ENCODE measurements at regions not wholly inside any gene's neighbourhood (a gene's known extent, or its start where the extent isn't known, plus 50 kb on each side); places are given as distances from the start of the nearest gene placed in this dataset.
"Not testable (repeated sequence)": the region's sequence is repeated elsewhere in the genome, so short reads cannot be mapped to it uniquely, and the experiment has no call there.

DNA sequence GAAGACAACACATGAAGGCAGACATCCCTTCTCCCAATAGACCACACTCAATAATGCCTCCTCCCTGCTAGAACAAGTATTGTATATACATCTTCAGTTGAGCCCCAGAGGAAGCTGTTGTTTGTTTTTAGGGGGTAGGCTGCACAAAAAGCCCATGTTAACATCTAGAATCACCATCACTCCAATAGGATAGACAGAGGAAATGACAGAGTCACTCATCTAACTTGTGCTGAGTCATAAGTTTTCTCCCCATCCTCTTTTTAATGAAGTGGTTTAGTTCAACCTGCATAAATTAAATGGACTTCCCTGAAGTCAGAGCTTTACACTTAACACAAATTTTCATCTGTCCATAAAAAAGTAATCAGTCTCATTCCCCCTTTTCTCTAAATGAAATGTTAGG, 122.9 kb upstream of the SPATA12 start:
- no peak overlapping the region for H3K4me3 ChIP-seq
- no peak overlapping the region for H3K27ac ChIP-seq
- peaks cover 0 to 13% (median 9%) of the 10 kb centered on the region in 8 donors for H3K9me3 ChIP-seq
- no peak for DNase-seq
- no peaks in the 10 kb centered on the region for H3K27me3 ChIP-seq (replicated peaks in 1 of 7)
- H3K4me1 ChIP-seq = no peaks in the 10 kb centered on the region
- no peaks in the 10 kb centered on the region for H3K36me3 ChIP-seq
- intact Hi-C loops (cut with DNase I; ENCODE audit: low total_unique reads) = no loop called here
- TF ChIP-seq, protein P1, sequence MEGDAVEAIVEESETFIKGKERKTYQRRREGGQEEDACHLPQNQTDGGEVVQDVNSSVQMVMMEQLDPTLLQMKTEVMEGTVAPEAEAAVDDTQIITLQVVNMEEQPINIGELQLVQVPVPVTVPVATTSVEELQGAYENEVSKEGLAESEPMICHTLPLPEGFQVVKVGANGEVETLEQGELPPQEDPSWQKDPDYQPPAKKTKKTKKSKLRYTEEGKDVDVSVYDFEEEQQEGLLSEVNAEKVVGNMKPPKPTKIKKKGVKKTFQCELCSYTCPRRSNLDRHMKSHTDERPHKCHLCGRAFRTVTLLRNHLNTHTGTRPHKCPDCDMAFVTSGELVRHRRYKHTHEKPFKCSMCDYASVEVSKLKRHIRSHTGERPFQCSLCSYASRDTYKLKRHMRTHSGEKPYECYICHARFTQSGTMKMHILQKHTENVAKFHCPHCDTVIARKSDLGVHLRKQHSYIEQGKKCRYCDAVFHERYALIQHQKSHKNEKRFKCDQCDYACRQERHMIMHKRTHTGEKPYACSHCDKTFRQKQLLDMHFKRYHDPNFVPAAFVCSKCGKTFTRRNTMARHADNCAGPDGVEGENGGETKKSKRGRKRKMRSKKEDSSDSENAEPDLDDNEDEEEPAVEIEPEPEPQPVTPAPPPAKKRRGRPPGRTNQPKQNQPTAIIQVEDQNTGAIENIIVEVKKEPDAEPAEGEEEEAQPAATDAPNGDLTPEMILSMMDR (IDR thresholded peaks at IDR 0.05 in 8 of 11, conservative IDR thresholded peaks at IDR 0.05 in 3 of 11) = no peak
- TF ChIP-seq POLR2AphosphoS5 (IDR thresholded peaks at IDR 0.05) = no peak
- TF ChIP-seq POLR2A (IDR thresholded peaks at IDR 0.05) = no peak

- DNase-seq = no peak
- Histone ChIP-seq H3K4me3 (no peak overlapping the region), H3K27me3 (replicated peaks in 1 of 7) (no peaks in the 10 kb centered on the region), H3K4me1 (no peaks in the 10 kb centered on the region), H3K9me3 (peaks cover 0 to 13% (median 9%) of the 10 kb centered on the region in 8 donors), H3K36me3 (no peaks in the 10 kb centered on the region), H3K27ac (no peak overlapping the region)
- intact Hi-C loops (cut with DNase I; ENCODE audit: low total_unique reads) = no loop called here
- TF ChIP-seq, protein P1 (IDR thresholded peaks at IDR 0.05 in 8 of 11, conservative IDR thresholded peaks at IDR 0.05 in 3 of 11) = no peak
- TF ChIP-seq POLR2A (IDR thresholded peaks at IDR 0.05) (no peak), POLR2AphosphoS5 (IDR thresholded peaks at IDR 0.05) (no peak)
- 87 to 94% (median 89%) methylated on average over 1 of the region's 1 CpG for WGBS, 5 donors
Observed at GRCh38 chr3:56935811-56936210, 124.7 kb upstream of the SPATA12 start.

DNA sequence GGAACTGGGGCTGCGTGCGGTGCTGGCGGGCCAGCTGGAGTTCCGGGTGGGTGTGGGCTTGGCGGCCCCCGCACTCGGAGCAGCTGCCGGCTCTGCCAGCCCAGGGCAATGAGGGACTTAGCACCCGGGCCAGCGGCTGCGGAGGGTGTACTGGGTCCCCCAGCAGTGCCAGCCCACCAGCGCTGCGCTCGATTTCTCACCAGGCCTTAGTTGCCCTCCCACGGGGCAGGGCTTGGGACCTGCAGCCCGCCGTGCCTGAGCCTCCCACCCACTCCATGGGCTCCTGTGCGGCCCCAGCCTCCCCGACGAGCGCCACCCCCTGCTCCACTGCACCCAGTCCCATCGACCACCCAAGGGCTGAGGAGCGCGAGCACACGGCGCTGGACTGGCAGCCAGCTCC, 126.0 kb upstream of the SPATA12 start:
- peaks cover 0 to 13% (median 9%) of the 10 kb centered on the region in 8 donors for H3K9me3 ChIP-seq
- H3K27ac ChIP-seq; H3K4me3 ChIP-seq; H3K36me3 ChIP-seq; H3K4me1 ChIP-seq; DNase-seq; intact Hi-C loops (cut with DNase I; ENCODE audit: low total_unique reads); H3K27me3 ChIP-seq (replicated peaks in 1 of 7): not testable (repeated sequence)
- WGBS, 5 donors = 87 to 93% (median 92%) methylated on average over 12 to 26 of the region's 26 CpGs

DNA sequence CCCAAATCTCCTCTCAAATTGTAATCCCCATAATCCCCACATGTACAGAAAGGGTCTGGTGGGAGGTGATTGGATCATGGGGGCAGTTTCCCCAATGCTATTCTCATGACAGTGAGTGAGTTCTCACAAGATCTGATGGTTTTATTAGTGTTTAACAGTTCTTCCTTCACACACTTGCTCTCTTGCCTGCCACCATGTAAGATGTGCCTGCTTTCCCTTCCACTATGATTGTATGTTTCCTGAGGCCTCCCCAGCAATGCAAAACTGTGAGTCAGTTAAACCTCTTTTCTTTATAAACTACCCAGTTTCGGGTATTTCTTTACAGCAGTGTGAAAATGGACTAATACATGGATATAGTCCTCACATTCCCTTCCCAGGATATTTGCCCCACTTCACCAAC, 126.7 kb upstream of the SPATA12 start:
- no peak overlapping the region for H3K27ac ChIP-seq
- no peak overlapping the region for H3K4me3 ChIP-seq
- no peak for DNase-seq
- no peaks in the 10 kb centered on the region for H3K36me3 ChIP-seq
- TF ChIP-seq POLR2AphosphoS5 (IDR thresholded peaks at IDR 0.05) (no peak), POLR2A (IDR thresholded peaks at IDR 0.05) (no peak)
- TF ChIP-seq, protein P1 (IDR thresholded peaks at IDR 0.05 in 8 of 11, conservative IDR thresholded peaks at IDR 0.05 in 3 of 11) = no peak
- 78 to 97% (median 93%) methylated on average over 1 of the region's 1 CpG for WGBS, 5 donors
- intact Hi-C loops (cut with DNase I; ENCODE audit: low total_unique reads) = no loop called here
- peaks cover 0 to 5% (median 2%) of the 10 kb centered on the region in 6 donors for H3K4me1 ChIP-seq
- H3K9me3 ChIP-seq = peaks cover 0 to 13% (median 9%) of the 10 kb centered on the region in 8 donors
- no peaks in the 10 kb centered on the region for H3K27me3 ChIP-seq (replicated peaks in 1 of 7)

GRCh38 chr3:56932866-56933265, 127.6 kb upstream of the SPATA12 start:
- Histone ChIP-seq H3K4me1 (peaks cover 5 to 14% (median 11%) of the 10 kb centered on the region in 6 donors), H3K4me3 (no peak overlapping the region), H3K9me3 (peaks cover 0 to 13% (median 9%) of the 10 kb centered on the region in 8 donors), H3K27ac (no peak overlapping the region), H3K36me3 (no peaks in the 10 kb centered on the region), H3K27me3 (replicated peaks in 1 of 7) (no peaks in the 10 kb centered on the region)
- WGBS, 5 donors = 92 to 100% (median 96%) methylated on average over 3 of the region's 3 CpGs
- intact Hi-C loops (cut with DNase I; ENCODE audit: low total_unique reads) = no loop called here
- no peak for DNase-seq
- TF ChIP-seq POLR2AphosphoS5 (IDR thresholded peaks at IDR 0.05) = no peak
- TF ChIP-seq POLR2A (IDR thresholded peaks at IDR 0.05) = no peak
- TF ChIP-seq, protein P1 (IDR thresholded peaks at IDR 0.05 in 8 of 11, conservative IDR thresholded peaks at IDR 0.05 in 3 of 11) = no peak

Data from spleen (tissue), 11 donors.